HL-60 (cell line): ENCODE measurements at regions not wholly inside any gene's neighbourhood (a gene's known extent, or its start where the extent isn't known, plus 50 kb on each side); places are given as distances from the start of the nearest gene placed in this dataset.

Experiments
- DNase-seq, 2 experiments: peaks; one replicate each; pipeline ENCODE4 v3.0.0-alpha.2; 2010 to 2020; ENCODE audit warnings: low read depth in 1 of 2, low spot score in 1 of 2
- H3K27ac ChIP-seq: fragments of 250-450 bp; sonication (Bioruptor Pico); replicated peaks from 2 replicates; pipeline ENCODE4 v1.5.1; 2020; ENCODE audit warnings: mild to moderate bottlenecking, moderate library complexity
- H3K27me3 ChIP-seq: fragments of 250-450 bp; sonication (Bioruptor Pico); 2 replicates; pipeline ENCODE4 v1.5.1; 2021; ENCODE audit warnings: mild to moderate bottlenecking, moderate library complexity; ENCODE audit not compliant: insufficient read depth, poor library complexity, severe bottlenecking
- H3K4me3 ChIP-seq: replicated peaks from 2 replicates; pipeline ENCODE4 v1.5.1; 2011; ENCODE audit warnings: mild to moderate bottlenecking, control low read depth, low read length; ENCODE audit not compliant: insufficient read depth
- CTCF ChIP-seq: IDR thresholded peaks from one replicate; pipeline ENCODE4 v1.5.1; 2011; ENCODE audit warnings: low read length, control low read depth, inconsistent platforms; ENCODE audit not compliant: insufficient read depth
- GABPA ChIP-seq: IDR thresholded peaks from 2 replicates; pipeline ENCODE4 v1.6.1; 2012; ENCODE audit warnings: low read depth
- POLR2AphosphoS5 ChIP-seq: IDR thresholded peaks from 2 replicates; pipeline ENCODE4 v1.6.1; 2012; ENCODE audit warnings: low read depth
- REST ChIP-seq: IDR thresholded peaks from 2 replicates; pipeline ENCODE4 v1.6.1; 2012; ENCODE audit warnings: low read depth; ENCODE audit not compliant: insufficient replicate concordance
- SPI1 ChIP-seq: IDR thresholded peaks from 2 replicates; pipeline ENCODE4 v1.6.1; 2012; ENCODE audit warnings: low read depth, mild to moderate bottlenecking, borderline replicate concordance

GRCh38 chr2:217650716-217651360 lies 352.0 kb downstream of the TNS1 start:
- TF ChIP-seq REST (no peak), CTCF (peak; percentile 92), POLR2AphosphoS5 (no peak), GABPA (no peak), SPI1 (peak; percentile 22; the same call in 1 of the 2 replicates)
- no peak overlapping the region for H3K4me3 ChIP-seq
- no peaks in the 10 kb centered on the region for H3K27me3 ChIP-seq
- peak; percentile 7 to 48 for DNase-seq
- H3K27ac ChIP-seq: no peak overlapping the region

- Histone ChIP-seq H3K4me3 (no peak overlapping the region), H3K27me3 (no peaks in the 10 kb centered on the region), H3K27ac (no peak overlapping the region)
- DNase-seq: no peak
- no peak for TF ChIP-seq POLR2AphosphoS5
- TF ChIP-seq GABPA: no peak
Measured at GRCh38 chr2:217650229-217650628, 352.6 kb downstream of the TNS1 start.

DNA sequence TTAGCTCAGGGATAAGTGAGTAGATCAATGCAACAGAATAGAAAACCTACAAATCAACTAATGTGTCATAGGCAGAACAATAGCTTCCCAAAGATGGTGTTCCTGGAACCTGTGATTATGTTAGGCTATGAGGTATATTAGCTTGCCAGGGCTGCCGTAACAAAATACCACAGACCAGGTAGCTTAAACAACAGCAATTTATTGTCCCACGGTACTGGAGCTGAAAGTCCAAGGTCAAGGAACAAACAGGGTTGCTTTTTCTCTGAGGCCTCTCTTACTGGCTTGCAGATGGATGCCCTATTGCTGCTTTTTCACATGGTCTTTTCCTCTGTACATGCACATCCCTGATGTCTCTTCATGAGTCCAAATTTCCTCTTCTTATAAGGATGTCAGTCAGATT lies 354.9 kb downstream of the TNS1 start:
- Histone ChIP-seq H3K27ac (no peak overlapping the region), H3K27me3 (no peaks in the 10 kb centered on the region), H3K4me3 (no peak overlapping the region)
- DNase-seq: no peak
- TF ChIP-seq SPI1: no peak

GRCh38 chr2:217647226-217647625 lies 355.6 kb downstream of the TNS1 start:
- no peak for DNase-seq
- H3K4me3 ChIP-seq: no peak overlapping the region
- TF ChIP-seq REST: no peak
- TF ChIP-seq GABPA: no peak
- no peak for TF ChIP-seq POLR2AphosphoS5
- no peak for TF ChIP-seq CTCF
- no peak for TF ChIP-seq SPI1
- no peak overlapping the region for H3K27ac ChIP-seq
- H3K27me3 ChIP-seq: no peaks in the 10 kb centered on the region

- Histone ChIP-seq H3K27me3 (no peaks in the 10 kb centered on the region), H3K27ac (no peak overlapping the region), H3K4me3 (no peak overlapping the region)
- DNase-seq: no peak
- TF ChIP-seq REST (no peak), GABPA (no peak), CTCF (no peak), POLR2AphosphoS5 (no peak), SPI1 (no peak)
Measured at GRCh38 chr2:217645896-217646295, 356.9 kb downstream of the TNS1 start.
